ENCODE measurements at regions not wholly inside any gene's neighbourhood (a gene's known extent, or its start where the extent isn't known, plus 50 kb on each side); places are given as distances from the start of the nearest gene placed in this dataset.

DNA sequence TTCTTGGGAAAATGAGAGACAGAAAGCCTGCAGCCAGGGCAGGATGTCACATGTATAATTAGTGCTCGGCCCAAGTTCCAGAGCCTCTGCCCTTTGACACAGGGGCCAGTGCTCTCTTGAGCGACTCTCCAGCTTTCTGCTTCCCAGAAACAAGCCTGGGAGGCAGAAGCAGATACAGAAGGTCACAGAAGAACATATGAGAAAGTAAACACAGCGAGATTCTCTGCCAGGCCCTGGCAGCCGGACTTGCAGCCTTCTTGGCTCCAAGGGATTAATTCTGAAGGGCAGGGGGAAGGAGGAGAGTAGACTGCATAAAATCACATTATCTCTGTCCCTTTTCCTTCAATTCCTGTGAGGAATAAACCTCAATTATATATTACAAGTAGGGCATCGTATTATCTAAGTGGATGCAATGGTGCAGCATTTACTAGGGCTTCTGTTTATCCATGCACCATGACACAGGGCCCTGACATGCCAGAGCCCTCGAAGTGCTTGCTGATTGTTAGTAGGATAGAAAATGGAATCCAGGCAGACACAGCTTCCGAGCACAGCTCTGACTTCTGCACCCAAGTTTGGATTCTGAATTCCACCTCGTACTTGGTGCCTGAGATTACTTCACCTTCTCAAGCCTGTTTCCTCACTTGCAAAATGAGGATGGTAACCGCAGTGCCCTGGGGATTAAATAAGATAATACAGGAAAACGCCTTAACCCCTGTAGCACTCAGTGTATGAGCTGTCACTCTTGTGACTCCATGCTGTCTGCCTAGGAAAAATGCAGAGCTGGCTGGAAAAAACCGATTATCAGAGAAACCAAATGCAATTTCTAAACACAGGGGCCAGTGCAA lies 536.5 kb downstream of the TNS3 start:
- H3K27ac ChIP-seq (ENCODE audit: low read depth, low read length), result no peak overlapping the region
- RAD21 ChIA-PET (ENCODE audit: low non-redundant PET in 1 of 2, low total read pairs in 2 of 2, uncharacterized antibody in 2 of 2, unreplicated experiment in 2 of 2), result no interaction called here
- intact Hi-C loops (cut with micrococcal nuclease), result no loop called here
- no peaks in the 10 kb centered on the region for H3K9me2 ChIP-seq (ENCODE audit: insufficient read depth)
- no peaks in the 10 kb centered on the region for H3K9me3 ChIP-seq (ENCODE audit: control insufficient read depth in 1 of 2, insufficient read depth in 1 of 2, low read depth in 1 of 2, low read length in 2 of 2)
- no peak overlapping the region for H2AFZ ChIP-seq (ENCODE audit: low read depth, low read length, poor library complexity, severe bottlenecking)
- H3K79me2 ChIP-seq (ENCODE audit: insufficient read depth, low read length), result no peaks in the 10 kb centered on the region
- H3K4me2 ChIP-seq (ENCODE audit: low read length), result no peak overlapping the region
- POLR2A ChIA-PET, result no interaction called here
- TF ChIP-seq POLR2A (IDR thresholded peaks at IDR 0.05; ENCODE audit: borderline replicate concordance, extremely low read depth, insufficient read depth, insufficient read length) (no peak), EZH2phosphoT487 (IDR thresholded peaks at IDR 0.05; ENCODE audit: borderline replicate concordance) (no peak), CBX3 (IDR thresholded peaks at IDR 0.05; ENCODE audit: low read depth) (no peak), JUND (IDR thresholded peaks at IDR 0.05) (no peak), CEBPB (IDR thresholded peaks at IDR 0.05; ENCODE audit: low read depth) (no peak), SIN3A (IDR thresholded peaks at IDR 0.05; ENCODE audit: low read depth) (no peak), YY1 (IDR thresholded peaks at IDR 0.05; ENCODE audit: extremely low read depth, insufficient replicate concordance, low read depth, low read length) (no peak), SP1 (IDR thresholded peaks at IDR 0.05; ENCODE audit: low read depth) (no peak)
- TF ChIP-seq, protein P1, sequence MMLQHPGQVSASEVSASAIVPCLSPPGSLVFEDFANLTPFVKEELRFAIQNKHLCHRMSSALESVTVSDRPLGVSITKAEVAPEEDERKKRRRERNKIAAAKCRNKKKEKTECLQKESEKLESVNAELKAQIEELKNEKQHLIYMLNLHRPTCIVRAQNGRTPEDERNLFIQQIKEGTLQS (IDR thresholded peaks at IDR 0.05), result no peak
- no peaks in the 10 kb centered on the region for H4K20me1 ChIP-seq (ENCODE audit: insufficient read depth)
- no TSS peak for BruUV-seq (replicated peaks)
- H3K9ac ChIP-seq (ENCODE audit: low read length), result no peak overlapping the region
- no peaks in the 10 kb centered on the region for H3K27me3 ChIP-seq (ENCODE audit: insufficient read depth, low read length)
- no peak for DNase-seq (ENCODE audit: low read depth, low spot score)
- CTCF ChIA-PET, result no interaction called here
- no peak overlapping the region for H3K4me3 ChIP-seq (replicated peaks in 1 of 2; ENCODE audit: low read depth in 1 of 2, low read length in 2 of 2)
- H3K4me1 ChIP-seq (ENCODE audit: control insufficient read depth in 1 of 2, insufficient read depth in 2 of 2, low read length in 2 of 2), result no peaks in the 10 kb centered on the region
- H3K36me3 ChIP-seq (ENCODE audit: control insufficient read depth in 1 of 2, insufficient read depth in 2 of 2, low read length in 2 of 2), result no peaks in the 10 kb centered on the region
- ATAC-seq, result no peak

DNA sequence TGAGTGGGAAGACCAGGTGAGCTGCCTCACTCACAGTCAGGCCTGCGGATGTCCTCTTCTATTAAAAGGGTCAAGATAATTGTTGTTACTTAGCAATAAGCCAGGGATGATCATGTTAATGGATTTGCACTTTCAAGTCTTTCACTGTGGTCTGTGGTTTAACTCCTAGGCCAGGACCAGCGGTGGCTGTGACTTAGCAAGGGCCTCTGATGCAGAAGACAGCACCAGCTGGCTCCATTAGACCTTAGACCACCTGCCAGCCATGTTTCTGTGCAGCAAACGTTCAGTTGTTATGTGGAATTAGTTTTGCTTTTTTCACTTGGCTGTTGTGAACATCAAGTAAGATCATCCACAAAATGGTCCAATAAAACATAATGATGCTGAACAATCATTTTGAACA lies 537.3 kb downstream of the TNS3 start:
- Histone ChIP-seq H3K4me1 (ENCODE audit: control insufficient read depth in 1 of 2, insufficient read depth in 2 of 2, low read length in 2 of 2) (no peaks in the 10 kb centered on the region), H3K27ac (ENCODE audit: low read depth, low read length) (no peak overlapping the region), H3K4me2 (ENCODE audit: low read length) (no peak overlapping the region), H3K36me3 (ENCODE audit: control insufficient read depth in 1 of 2, insufficient read depth in 2 of 2, low read length in 2 of 2) (no peaks in the 10 kb centered on the region), H3K9me3 (ENCODE audit: control insufficient read depth in 1 of 2, insufficient read depth in 1 of 2, low read depth in 1 of 2, low read length in 2 of 2) (no peaks in the 10 kb centered on the region), H3K9me2 (ENCODE audit: insufficient read depth) (no peaks in the 10 kb centered on the region), H4K20me1 (ENCODE audit: insufficient read depth) (no peaks in the 10 kb centered on the region), H3K4me3 (replicated peaks in 1 of 2; ENCODE audit: low read depth in 1 of 2, low read length in 2 of 2) (no peak overlapping the region), H2AFZ (ENCODE audit: low read depth, low read length, poor library complexity, severe bottlenecking) (no peak overlapping the region), H3K9ac (ENCODE audit: low read length) (no peak overlapping the region), H3K79me2 (ENCODE audit: insufficient read depth, low read length) (no peaks in the 10 kb centered on the region), H3K27me3 (ENCODE audit: insufficient read depth, low read length) (no peaks in the 10 kb centered on the region)
- DNase-seq (ENCODE audit: low read depth, low spot score) (no peak), ATAC-seq (no peak)
- ChIA-PET CTCF (no interaction called here), POLR2A (no interaction called here), RAD21 (ENCODE audit: low non-redundant PET in 1 of 2, low total read pairs in 2 of 2, uncharacterized antibody in 2 of 2, unreplicated experiment in 2 of 2) (no interaction called here)
- no TSS peak for BruUV-seq (replicated peaks)
- intact Hi-C loops (cut with micrococcal nuclease), result no loop called here
- TF ChIP-seq EZH2phosphoT487 (IDR thresholded peaks at IDR 0.05; ENCODE audit: borderline replicate concordance), result no peak
- TF ChIP-seq, protein P2, sequence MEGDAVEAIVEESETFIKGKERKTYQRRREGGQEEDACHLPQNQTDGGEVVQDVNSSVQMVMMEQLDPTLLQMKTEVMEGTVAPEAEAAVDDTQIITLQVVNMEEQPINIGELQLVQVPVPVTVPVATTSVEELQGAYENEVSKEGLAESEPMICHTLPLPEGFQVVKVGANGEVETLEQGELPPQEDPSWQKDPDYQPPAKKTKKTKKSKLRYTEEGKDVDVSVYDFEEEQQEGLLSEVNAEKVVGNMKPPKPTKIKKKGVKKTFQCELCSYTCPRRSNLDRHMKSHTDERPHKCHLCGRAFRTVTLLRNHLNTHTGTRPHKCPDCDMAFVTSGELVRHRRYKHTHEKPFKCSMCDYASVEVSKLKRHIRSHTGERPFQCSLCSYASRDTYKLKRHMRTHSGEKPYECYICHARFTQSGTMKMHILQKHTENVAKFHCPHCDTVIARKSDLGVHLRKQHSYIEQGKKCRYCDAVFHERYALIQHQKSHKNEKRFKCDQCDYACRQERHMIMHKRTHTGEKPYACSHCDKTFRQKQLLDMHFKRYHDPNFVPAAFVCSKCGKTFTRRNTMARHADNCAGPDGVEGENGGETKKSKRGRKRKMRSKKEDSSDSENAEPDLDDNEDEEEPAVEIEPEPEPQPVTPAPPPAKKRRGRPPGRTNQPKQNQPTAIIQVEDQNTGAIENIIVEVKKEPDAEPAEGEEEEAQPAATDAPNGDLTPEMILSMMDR (IDR thresholded peaks at IDR 0.05 in 2 of 3, conservative IDR thresholded peaks at IDR 0.05 in 1 of 3; ENCODE audit: borderline replicate concordance in 1 of 3, insufficient read depth in 1 of 3, low read depth in 2 of 3, low read length in 2 of 3), result no peak
- TF ChIP-seq, protein P3, sequence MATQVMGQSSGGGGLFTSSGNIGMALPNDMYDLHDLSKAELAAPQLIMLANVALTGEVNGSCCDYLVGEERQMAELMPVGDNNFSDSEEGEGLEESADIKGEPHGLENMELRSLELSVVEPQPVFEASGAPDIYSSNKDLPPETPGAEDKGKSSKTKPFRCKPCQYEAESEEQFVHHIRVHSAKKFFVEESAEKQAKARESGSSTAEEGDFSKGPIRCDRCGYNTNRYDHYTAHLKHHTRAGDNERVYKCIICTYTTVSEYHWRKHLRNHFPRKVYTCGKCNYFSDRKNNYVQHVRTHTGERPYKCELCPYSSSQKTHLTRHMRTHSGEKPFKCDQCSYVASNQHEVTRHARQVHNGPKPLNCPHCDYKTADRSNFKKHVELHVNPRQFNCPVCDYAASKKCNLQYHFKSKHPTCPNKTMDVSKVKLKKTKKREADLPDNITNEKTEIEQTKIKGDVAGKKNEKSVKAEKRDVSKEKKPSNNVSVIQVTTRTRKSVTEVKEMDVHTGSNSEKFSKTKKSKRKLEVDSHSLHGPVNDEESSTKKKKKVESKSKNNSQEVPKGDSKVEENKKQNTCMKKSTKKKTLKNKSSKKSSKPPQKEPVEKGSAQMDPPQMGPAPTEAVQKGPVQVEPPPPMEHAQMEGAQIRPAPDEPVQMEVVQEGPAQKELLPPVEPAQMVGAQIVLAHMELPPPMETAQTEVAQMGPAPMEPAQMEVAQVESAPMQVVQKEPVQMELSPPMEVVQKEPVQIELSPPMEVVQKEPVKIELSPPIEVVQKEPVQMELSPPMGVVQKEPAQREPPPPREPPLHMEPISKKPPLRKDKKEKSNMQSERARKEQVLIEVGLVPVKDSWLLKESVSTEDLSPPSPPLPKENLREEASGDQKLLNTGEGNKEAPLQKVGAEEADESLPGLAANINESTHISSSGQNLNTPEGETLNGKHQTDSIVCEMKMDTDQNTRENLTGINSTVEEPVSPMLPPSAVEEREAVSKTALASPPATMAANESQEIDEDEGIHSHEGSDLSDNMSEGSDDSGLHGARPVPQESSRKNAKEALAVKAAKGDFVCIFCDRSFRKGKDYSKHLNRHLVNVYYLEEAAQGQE (IDR thresholded peaks at IDR 0.05; ENCODE audit: low read depth), result no peak
- no peak for TF ChIP-seq ZNF274 (IDR thresholded peaks at IDR 0.05; ENCODE audit: low read depth, low read length)
- TF ChIP-seq, protein P4, sequence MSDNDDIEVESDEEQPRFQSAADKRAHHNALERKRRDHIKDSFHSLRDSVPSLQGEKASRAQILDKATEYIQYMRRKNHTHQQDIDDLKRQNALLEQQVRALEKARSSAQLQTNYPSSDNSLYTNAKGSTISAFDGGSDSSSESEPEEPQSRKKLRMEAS (IDR thresholded peaks at IDR 0.05), result no peak
- no peak for TF ChIP-seq EZH2 (IDR thresholded peaks at IDR 0.05)
- TF ChIP-seq SIN3A (IDR thresholded peaks at IDR 0.05; ENCODE audit: low read depth), result no peak
- no peak for TF ChIP-seq CEBPB (IDR thresholded peaks at IDR 0.05; ENCODE audit: low read depth)
- TF ChIP-seq POLR2A (IDR thresholded peaks at IDR 0.05; ENCODE audit: borderline replicate concordance, extremely low read depth, insufficient read depth, insufficient read length), result no peak
- no peak for TF ChIP-seq SRF (IDR thresholded peaks at IDR 0.05; ENCODE audit: low read depth)
